Left colon (tissue), 2 donors: ENCODE measurements at regions not wholly inside any gene's neighbourhood (a gene's known extent, or its start where the extent isn't known, plus 50 kb on each side); places are given as distances from the start of the nearest gene placed in this dataset.

Experiments
- ATAC-seq: fragments of 200-7000 bp; cut with Tn5 transposase; one replicate; pipeline ENCODE4 v1.9.1; 2020; ENCODE audit warnings: mild to moderate bottlenecking, moderate library complexity
- DNase-seq, 2 donors: peaks; one replicate each; pipeline ENCODE4 v3.0.0-alpha.2; 2020
- intact Hi-C, 2 donors: fragments of 100-400 bp; cut with DNase I in 1 of 2; cut with micrococcal nuclease in 1 of 2; formaldehyde crosslinking; loops; one replicate each; pipeline versions ENCODE4 v1.11.2 to v1.14.0; 2022; cut with DNase I, micrococcal nuclease
- donor health status: DM: no; HTN: no; CAD: no.
- donor health status: DM: yes; HTN: yes; CAD: no.

- intact Hi-C loops, result no loop called here
- ATAC-seq (no peak), DNase-seq (no peak)
These were observed 111.7 kb downstream of the GADD45G start for GRCh38 chr9:89716559-89716958.

- no peak for ATAC-seq
- no peak for DNase-seq
- intact Hi-C loops, result no loop called here
These were observed 113.4 kb downstream of the GADD45G start for GRCh38 chr9:89718176-89718575.

- ATAC-seq (no peak), DNase-seq (no peak)
- intact Hi-C loops, result no loop called here
These were observed 113.8 kb downstream of the GADD45G start for GRCh38 chr9:89718651-89719050.

GRCh38 chr9:89719202-89719601 is 114.4 kb downstream of the GADD45G start:
- ATAC-seq (no peak), DNase-seq (no peak)
- intact Hi-C loops, result no loop called here

GRCh38 chr9:89720696-89721175 is 115.9 kb downstream of the GADD45G start:
- intact Hi-C loops, result no loop called here
- DNase-seq (no peak), ATAC-seq (no peak)

- intact Hi-C loops, result no loop called here
- ATAC-seq (peak; percentile 70), DNase-seq (no peak)
These were observed 116.4 kb downstream of the GADD45G start for GRCh38 chr9:89721176-89721700.

GRCh38 chr9:89721971-89722530 is 117.2 kb downstream of the GADD45G start:
- DNase-seq, result no peak
- no peak for ATAC-seq
- intact Hi-C loops, result no loop called here

- DNase-seq, result no peak
- no peak for ATAC-seq
- intact Hi-C loops, result no loop called here
These were observed 117.9 kb downstream of the GADD45G start for GRCh38 chr9:89722712-89723111.

GRCh38 chr9:89723469-89724100 is 118.8 kb downstream of the GADD45G start:
- intact Hi-C loops, result no loop called here
- ATAC-seq (no peak), DNase-seq (no peak)

- DNase-seq (no peak), ATAC-seq (no peak)
- intact Hi-C loops, result no loop called here
These were observed 119.8 kb downstream of the GADD45G start for GRCh38 chr9:89724659-89725058.

- no peak for ATAC-seq
- intact Hi-C loops, result no loop called here
- no peak for DNase-seq
These were observed 120.5 kb downstream of the GADD45G start for GRCh38 chr9:89725271-89725670.

- no peak for ATAC-seq
- intact Hi-C loops, result no loop called here
- DNase-seq, result no peak
These were observed 125.2 kb downstream of the GADD45G start for GRCh38 chr9:89729954-89730530.

- intact Hi-C loops, result no loop called here
- ATAC-seq (no peak), DNase-seq (peak in 1 of 2 donors; percentile 53)
These were observed 125.9 kb downstream of the GADD45G start for GRCh38 chr9:89730715-89731114.

- DNase-seq (no peak), ATAC-seq (peak; percentile 26)
- intact Hi-C loops, result no loop called here
These were observed 126.7 kb downstream of the GADD45G start for GRCh38 chr9:89731262-89732182.

GRCh38 chr9:89732295-89732938 is 127.6 kb downstream of the GADD45G start:
- ATAC-seq, result peak; percentile 96
- no peak for DNase-seq
- intact Hi-C loops, result no loop called here

- no peak for DNase-seq
- no peak for ATAC-seq
- intact Hi-C loops, result no loop called here
These were observed 128.1 kb downstream of the GADD45G start for GRCh38 chr9:89732939-89733324.

GRCh38 chr9:89734600-89735041 is 129.8 kb downstream of the GADD45G start:
- intact Hi-C loops, result no loop called here
- ATAC-seq (no peak), DNase-seq (no peak)

- intact Hi-C loops, result no loop called here
These were observed 133.5 kb downstream of the GADD45G start for GRCh38 chr9:89738137-89738932.

More at GRCh38 chr9:89738137-89738932, 133.5 kb downstream of the GADD45G start:
- ATAC-seq (peak; percentile 45), DNase-seq (no peak)
